Body of pancreas (tissue), 4 donors: ENCODE measurements at regions not wholly inside any gene's neighbourhood (a gene's known extent, or its start where the extent isn't known, plus 50 kb on each side); places are given as distances from the start of the nearest gene placed in this dataset.

Experiments
- ATAC-seq: fragments of 150-250 bp; one replicate; pipeline ENCODE4 v1.9.1; 2016
- DNase-seq, 4 donors: peaks; one replicate each; pipeline ENCODE4 v3.0.0-alpha.2; 2019
- H3K27ac ChIP-seq, 4 donors: fragments of 200-600 bp; sonication (generic); 1 replicate in 3 of 4; 2 replicates in 1 of 4; pipeline versions ENCODE4 v1.5.1 to v1.6.1; 2016 to 2019; ENCODE audit warnings: mild to moderate bottlenecking in 1 of 4, mixed read lengths in 1 of 4, moderate library complexity in 1 of 4
- H3K27me3 ChIP-seq, 2 donors: fragments of 200-600 bp; sonication (generic); one replicate each; pipeline ENCODE4 v1.6.0; 2016; ENCODE audit warnings: mild to moderate bottlenecking in 1 of 2
- H3K36me3 ChIP-seq, 2 donors: fragments of 200-600 bp; sonication (generic); replicated peaks in 1 of 2; 2 replicates each; pipeline ENCODE4 v1.5.1; 2016; ENCODE audit warnings: low read depth in 2 of 2; ENCODE audit not compliant: insufficient read depth in 1 of 2
- H3K4me1 ChIP-seq: fragments of 200-600 bp; sonication (generic); one replicate; pipeline ENCODE4 v1.6.0; 2016
- H3K4me3 ChIP-seq, 2 donors: fragments of 200-600 bp; sonication (generic); 1 replicate in 1 of 2; 2 replicates in 1 of 2; pipeline ENCODE4 v1.5.1; 2016 to 2019
- H3K9me3 ChIP-seq, 3 donors: fragments of 200-600 bp; sonication (generic); 1 replicate in 2 of 3; 2 replicates in 1 of 3; pipeline ENCODE4 v1.5.1; 2016
- CTCF ChIP-seq, 7 experiments: fragments of 450-650 bp in 4 of 7; fragments of 200-600 bp in 3 of 7; sonication (generic) in 3 of 7; IDR thresholded peaks; one replicate each; pipeline ENCODE4 v1.5.1; 2016 to 2019; ENCODE audit warnings: antibody characterized with exemption in 7 of 7
- POLR2A ChIP-seq, 3 donors: fragments of 450-650 bp; IDR thresholded peaks; one replicate each; pipeline ENCODE4 v1.6.1; 2016; ENCODE audit warnings: antibody characterized with exemption in 3 of 3, mild to moderate bottlenecking in 2 of 3
- WGBS, 2 donors: methylation state at CpG; one replicate each; pipeline ENCODE4 v1.1.5; 2017; 5-methylcytosine and 5-hydroxymethylcytosine counted together
- intact Hi-C: fragments of 100-400 bp; cut with DNase I; formaldehyde crosslinking; loops from one replicate; pipeline ENCODE4 v1.15.1; 2023

- no peaks in the 10 kb centered on the region for H3K9me3 ChIP-seq
- no peak overlapping the region for H3K27ac ChIP-seq
- H3K27me3 ChIP-seq, result no peaks in the 10 kb centered on the region
- 48 to 67% methylated on average over 2 of the region's 2 CpGs for WGBS, 2 donors
- ATAC-seq (no peak), DNase-seq (no peak)
- TF ChIP-seq POLR2A (IDR thresholded peaks at IDR 0.05), result no peak
- TF ChIP-seq CTCF (IDR thresholded peaks at IDR 0.05), result no peak
- intact Hi-C loops, result no loop called here
- H3K4me1 ChIP-seq, result no peaks in the 10 kb centered on the region
- no peaks in the 10 kb centered on the region for H3K36me3 ChIP-seq
- H3K4me3 ChIP-seq, result no peak overlapping the region
Observed at GRCh38 chr21:19029816-19030215, 626.2 kb upstream of the TMPRSS15 start.

GRCh38 chr21:19031953-19032352 lies 628.4 kb upstream of the TMPRSS15 start:
- no peaks in the 10 kb centered on the region for H3K36me3 ChIP-seq
- DNase-seq (no peak), ATAC-seq (no peak)
- no peak for TF ChIP-seq CTCF (IDR thresholded peaks at IDR 0.05)
- no peak for TF ChIP-seq POLR2A (IDR thresholded peaks at IDR 0.05)
- 79 to 83% methylated on average over 1 of the region's 1 CpG for WGBS, 2 donors
- no peaks in the 10 kb centered on the region for H3K27me3 ChIP-seq
- H3K27ac ChIP-seq, result no peak overlapping the region
- H3K4me1 ChIP-seq, result no peaks in the 10 kb centered on the region
- H3K4me3 ChIP-seq, result no peak overlapping the region
- no peaks in the 10 kb centered on the region for H3K9me3 ChIP-seq
- intact Hi-C loops, result no loop called here

- Histone ChIP-seq H3K27me3 (no peaks in the 10 kb centered on the region), H3K36me3 (no peaks in the 10 kb centered on the region), H3K4me1 (no peaks in the 10 kb centered on the region), H3K4me3 (no peak overlapping the region), H3K27ac (no peak overlapping the region), H3K9me3 (no peaks in the 10 kb centered on the region)
- 71 to 72% methylated on average over 4 of the region's 4 CpGs for WGBS, 2 donors
- intact Hi-C loops, result no loop called here
- DNase-seq (no peak), ATAC-seq (no peak)
- no peak for TF ChIP-seq POLR2A (IDR thresholded peaks at IDR 0.05)
- TF ChIP-seq CTCF (IDR thresholded peaks at IDR 0.05), result no peak
Observed at GRCh38 chr21:19034041-19034440, 630.5 kb upstream of the TMPRSS15 start.

GRCh38 chr21:19034560-19034959 lies 631.0 kb upstream of the TMPRSS15 start:
- Histone ChIP-seq H3K27me3 (no peaks in the 10 kb centered on the region), H3K4me1 (no peaks in the 10 kb centered on the region), H3K36me3 (no peaks in the 10 kb centered on the region), H3K4me3 (no peak overlapping the region), H3K27ac (no peak overlapping the region), H3K9me3 (no peaks in the 10 kb centered on the region)
- TF ChIP-seq POLR2A (IDR thresholded peaks at IDR 0.05), result no peak
- no peak for TF ChIP-seq CTCF (IDR thresholded peaks at IDR 0.05)
- intact Hi-C loops, result no loop called here
- ATAC-seq, result no peak
- DNase-seq, result no peak
- WGBS, 2 donors, result 46 to 49% methylated on average over 2 of the region's 2 CpGs

- no peaks in the 10 kb centered on the region for H3K36me3 ChIP-seq
- no peaks in the 10 kb centered on the region for H3K4me1 ChIP-seq
- no peaks in the 10 kb centered on the region for H3K27me3 ChIP-seq
- intact Hi-C loops, result no loop called here
- no peak for DNase-seq
- WGBS, 2 donors, result 28 to 45% methylated on average over 2 of the region's 2 CpGs
- H3K27ac ChIP-seq, result no peak overlapping the region
- no peak overlapping the region for H3K4me3 ChIP-seq
- TF ChIP-seq CTCF (IDR thresholded peaks at IDR 0.05) (no peak), POLR2A (IDR thresholded peaks at IDR 0.05) (no peak)
- H3K9me3 ChIP-seq, result no peaks in the 10 kb centered on the region
- ATAC-seq, result no peak
Observed at GRCh38 chr21:19045876-19046275, 642.3 kb upstream of the TMPRSS15 start.
